Caco-2 (cell line): ENCODE measurements at regions not wholly inside any gene's neighbourhood (a gene's known extent, or its start where the extent isn't known, plus 50 kb on each side); places are given as distances from the start of the nearest gene placed in this dataset.

Experiments used
- BruUV-seq: library from RNA; stranded (reverse); fragments of 400-500 nt; replicated peaks from 2 replicates; lab custom pipeline; 2021; lab: Mats Ljungman, UMichigan
- CTCF ChIA-PET: fragments of 300-600 bp; sonication (Branson Sonifier 250); formaldehyde crosslinking; loops from one replicate; lab custom pipeline; 2022; ENCODE audit warnings: antibody characterized with exemption; lab: Charles Lee
- POLR2A ChIA-PET: fragments of 300-600 bp; sonication (Branson Sonifier 250); formaldehyde crosslinking; loops from one replicate; lab custom pipeline; 2022; ENCODE audit warnings: antibody characterized with exemption; lab: Charles Lee
- DNase-seq, 2 experiments: peaks; one replicate each; pipeline versions ENCODE4 v3.0.0 to v3.0.0-alpha.2; 2020 to 2022
- H3K27me3 ChIP-seq: replicated peaks from 2 replicates; pipeline ENCODE4 v1.6.0; 2011; ENCODE audit warnings: low read length; ENCODE audit not compliant: control insufficient read depth, insufficient read depth
- H3K36me3 ChIP-seq: 2 replicates; pipeline ENCODE4 v1.5.1; 2011; ENCODE audit warnings: low read length; ENCODE audit not compliant: control insufficient read depth, insufficient read depth
- H3K4me1 ChIP-seq: fragments of 250-450 bp; sonication (Bioruptor Pico); 2 replicates; pipeline ENCODE4 v1.5.1; 2020; ENCODE audit warnings: mild to moderate bottlenecking
- H3K4me3 ChIP-seq: 2 replicates; pipeline ENCODE4 v1.5.1; 2011; ENCODE audit warnings: low read depth, mild to moderate bottlenecking, control low read depth, low read length
- H3K9me3 ChIP-seq: fragments of 250-450 bp; sonication (Bioruptor Pico); 2 replicates; pipeline ENCODE4 v1.5.1; 2020; ENCODE audit warnings: mild to moderate bottlenecking, moderate library complexity
- H3K27ac Mint-ChIP-seq: one replicate; pipeline ENCODE4 v1.8.0; 2022; ENCODE audit warnings: mixed read lengths; ENCODE audit not compliant: unreplicated experiment
- H3K27me3 Mint-ChIP-seq: one replicate; pipeline ENCODE4 v1.8.0; 2022; ENCODE audit warnings: mixed read lengths; ENCODE audit not compliant: insufficient read depth, unreplicated experiment
- H3K36me3 Mint-ChIP-seq: one replicate; pipeline ENCODE4 v1.8.0; 2022; ENCODE audit warnings: mild to moderate bottlenecking, mixed read lengths; ENCODE audit not compliant: insufficient read depth, unreplicated experiment
- H3K4me1 Mint-ChIP-seq: one replicate; pipeline ENCODE4 v1.8.0; 2022; ENCODE audit warnings: low read depth, mixed read lengths; ENCODE audit not compliant: unreplicated experiment
- H3K4me3 Mint-ChIP-seq: one replicate; pipeline ENCODE4 v1.8.0; 2022; ENCODE audit warnings: mild to moderate bottlenecking, moderate library complexity, mixed read lengths; ENCODE audit not compliant: unreplicated experiment
- H3K9me3 Mint-ChIP-seq: one replicate; pipeline ENCODE4 v1.8.0; 2022; ENCODE audit warnings: mixed read lengths; ENCODE audit not compliant: unreplicated experiment
- CTCF ChIP-seq, 2 experiments: fragments of 200-600 bp in 1 of 2; IDR thresholded peaks; 1 replicate in 1 of 2; 2 replicates in 1 of 2; pipeline versions ENCODE4 v1.5.1 to v1.8.0; 2011 to 2022; ENCODE audit warnings: antibody characterized with exemption in 1 of 2, control low read depth in 1 of 2, inconsistent platforms in 1 of 2, low read depth in 1 of 2, low read length in 1 of 2, mild to moderate bottlenecking in 1 of 2, moderate library complexity in 1 of 2; ENCODE audit not compliant: insufficient read depth in 1 of 2, severe bottlenecking in 1 of 2, unreplicated experiment in 1 of 2
- intact Hi-C: fragments of 100-400 bp; cut with micrococcal nuclease; formaldehyde crosslinking; loops from one replicate; pipeline ENCODE4 v1.10.0; 2022; ENCODE audit not compliant: unreplicated experiment

DNA sequence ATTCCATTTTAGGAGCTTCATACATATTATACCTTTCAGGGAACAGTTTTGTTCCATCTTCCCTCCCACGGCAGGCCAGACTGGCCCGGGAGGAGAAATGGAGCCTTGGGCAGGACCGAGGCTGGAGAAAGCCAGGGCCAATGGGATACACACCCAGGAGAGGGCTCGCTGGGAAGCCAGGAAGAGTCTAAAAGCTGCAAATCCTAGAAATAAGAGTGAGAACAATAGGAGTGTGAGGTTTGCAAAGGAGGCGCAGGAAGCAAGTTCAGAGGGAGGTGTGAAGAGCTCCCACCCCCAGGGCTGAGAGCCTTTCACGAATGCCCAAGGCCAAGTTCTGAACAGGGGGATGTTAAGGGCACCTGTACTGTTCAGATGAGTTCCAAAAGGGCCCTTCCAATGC lies 67.5 kb upstream of the CPSF6 start:
- POLR2A ChIA-PET: no interaction called here
- Histone ChIP-seq H3K27me3 (no peaks in the 10 kb centered on the region; the same call in 1 of the 2 replicates), H3K4me1 (no peaks in the 10 kb centered on the region), H3K9me3 (no peaks in the 10 kb centered on the region), H3K4me3 (no peak overlapping the region), H3K36me3 (no peaks in the 10 kb centered on the region)
- no TSS peak for BruUV-seq
- no peaks in the 10 kb centered on the region for H3K36me3 Mint-ChIP-seq
- no peak for DNase-seq
- H3K4me3 Mint-ChIP-seq: no peak overlapping the region
- intact Hi-C loops: no loop called here
- H3K4me1 Mint-ChIP-seq: no peaks in the 10 kb centered on the region
- no peak for TF ChIP-seq CTCF (IDR thresholded peaks at IDR 0.05; ENCODE audit: insufficient read depth in 1 of 2, low read depth in 1 of 2, low read length in 1 of 2, severe bottlenecking in 1 of 2, unreplicated experiment in 1 of 2)
- CTCF ChIA-PET: interaction anchor here (0.7 kb wide), 1 partner anchor 12 kb away, joined by 6 read pairs; no protein-coding TSS in a partner anchor
- H3K27me3 Mint-ChIP-seq: no peaks in the 10 kb centered on the region
- H3K9me3 Mint-ChIP-seq: no peaks in the 10 kb centered on the region
- H3K27ac Mint-ChIP-seq: no peak overlapping the region

GRCh38 chr12:69172491-69172890 lies 66.9 kb upstream of the CPSF6 start:
- Mint-ChIP-seq H3K4me3 (no peak overlapping the region), H3K36me3 (no peaks in the 10 kb centered on the region), H3K27me3 (no peaks in the 10 kb centered on the region), H3K4me1 (no peaks in the 10 kb centered on the region), H3K27ac (no peak overlapping the region), H3K9me3 (no peaks in the 10 kb centered on the region)
- DNase-seq: no peak
- no TSS peak for BruUV-seq
- ChIA-PET CTCF (no interaction called here), POLR2A (no interaction called here)
- Histone ChIP-seq H3K4me3 (no peak overlapping the region), H3K9me3 (no peaks in the 10 kb centered on the region), H3K4me1 (no peaks in the 10 kb centered on the region), H3K36me3 (no peaks in the 10 kb centered on the region), H3K27me3 (no peaks in the 10 kb centered on the region; the same call in 1 of the 2 replicates)
- intact Hi-C loops: no loop called here
- no peak for TF ChIP-seq CTCF (IDR thresholded peaks at IDR 0.05; ENCODE audit: insufficient read depth in 1 of 2, low read depth in 1 of 2, low read length in 1 of 2, severe bottlenecking in 1 of 2, unreplicated experiment in 1 of 2)

DNA sequence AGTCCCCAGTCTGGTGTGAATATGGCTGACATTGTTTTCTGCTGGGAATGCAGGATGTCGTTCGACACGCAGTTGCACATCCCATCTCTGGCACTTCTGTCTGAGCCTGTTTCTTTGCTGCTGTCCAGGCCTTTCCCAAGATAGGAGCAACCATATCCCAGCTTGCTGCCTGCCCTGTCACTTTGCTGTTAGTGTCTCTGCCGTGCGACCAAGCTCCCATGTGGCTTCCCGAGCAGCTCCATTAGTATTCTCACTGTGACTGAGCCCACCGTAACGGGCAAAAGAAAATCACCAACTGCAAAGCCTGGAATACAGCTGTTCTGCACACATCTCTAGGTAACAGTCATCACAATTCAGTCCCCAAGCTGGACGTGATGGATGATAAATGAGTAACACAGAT lies 66.0 kb upstream of the CPSF6 start:
- ChIA-PET POLR2A (no interaction called here), CTCF (no interaction called here)
- H3K36me3 Mint-ChIP-seq: no peaks in the 10 kb centered on the region
- Histone ChIP-seq H3K4me3 (no peak overlapping the region), H3K9me3 (no peaks in the 10 kb centered on the region), H3K36me3 (no peaks in the 10 kb centered on the region), H3K27me3 (no peaks in the 10 kb centered on the region; the same call in 1 of the 2 replicates), H3K4me1 (no peaks in the 10 kb centered on the region)
- H3K27me3 Mint-ChIP-seq: no peaks in the 10 kb centered on the region
- H3K27ac Mint-ChIP-seq: no peak overlapping the region
- TF ChIP-seq CTCF (IDR thresholded peaks at IDR 0.05; ENCODE audit: insufficient read depth in 1 of 2, low read depth in 1 of 2, low read length in 1 of 2, severe bottlenecking in 1 of 2, unreplicated experiment in 1 of 2): no peak
- BruUV-seq: no TSS peak
- no peaks in the 10 kb centered on the region for H3K9me3 Mint-ChIP-seq
- no peaks in the 10 kb centered on the region for H3K4me1 Mint-ChIP-seq
- DNase-seq: no peak
- intact Hi-C loops: no loop called here
- no peak overlapping the region for H3K4me3 Mint-ChIP-seq
